ENCODE measurements at regions not wholly inside any gene's neighbourhood (a gene's known extent, or its start where the extent isn't known, plus 50 kb on each side); places are given as distances from the start of the nearest gene placed in this dataset.

GRCh38 chr2:239608723-239609122 lies 207.9 kb upstream of the HDAC4 start:
- H3K36me3 ChIP-seq (ENCODE audit: control insufficient read depth in 2 of 2, extremely low read depth in 1 of 2, insufficient read depth in 2 of 2, low read length in 2 of 2), result no peaks in the 10 kb centered on the region
- FAIRE-seq (no peak), DNase-seq (ENCODE audit: low read depth, low spot score) (no peak)
- H3K9me1 ChIP-seq (ENCODE audit: control insufficient read depth, extremely low read depth, insufficient read depth, low read length), result no peaks in the 10 kb centered on the region
- H3K27me3 ChIP-seq (ENCODE audit: control insufficient read depth, extremely low read depth, insufficient read depth, low read length), result no peaks in the 10 kb centered on the region
- no peaks in the 10 kb centered on the region for H3K9me3 ChIP-seq (ENCODE audit: control insufficient read depth, low read depth, low read length)
- H3K4me1 ChIP-seq (ENCODE audit: control insufficient read depth, extremely low read depth, insufficient read depth, low read length), result no peaks in the 10 kb centered on the region
- no peaks in the 10 kb centered on the region for H3K79me2 ChIP-seq (ENCODE audit: control insufficient read depth, insufficient read depth, low read length)
- H3K4me3 ChIP-seq (ENCODE audit: control insufficient read depth in 2 of 3, extremely low read depth in 1 of 3, insufficient read depth in 2 of 3, low read depth in 1 of 3, low read length in 3 of 3), result no peak overlapping the region
- H3K4me2 ChIP-seq (ENCODE audit: control insufficient read depth, extremely low read depth, insufficient read depth, low read depth, low read length), result no peak overlapping the region
- no peak overlapping the region for H3K27ac ChIP-seq (ENCODE audit: control insufficient read depth, insufficient read depth, low read length)
- H4K20me1 ChIP-seq (ENCODE audit: control insufficient read depth, extremely low read depth, insufficient read depth, low read length), result no peaks in the 10 kb centered on the region
- TF ChIP-seq EZH2 (IDR thresholded peaks at IDR 0.05; ENCODE audit: low read length) (no peak), CTCF (optimal IDR thresholded peaks at IDR 0.05 in 1 of 3, IDR thresholded peaks at IDR 0.05 in 1 of 3, conservative IDR thresholded peaks at IDR 0.05 in 1 of 3; ENCODE audit: extremely low read depth in 1 of 3, insufficient read depth in 2 of 3, low read length in 3 of 3) (no peak)
- dilution Hi-C loops (cut with MboI; ENCODE audit: extremely low pct_ligation_motif_present, low sequenced_read_pairs), result no loop called here
- no peak overlapping the region for H2AFZ ChIP-seq (ENCODE audit: control insufficient read depth, low read length)
- no peak overlapping the region for H3K9ac ChIP-seq (ENCODE audit: control insufficient read depth, extremely low read depth, insufficient read depth, low read length)

DNA sequence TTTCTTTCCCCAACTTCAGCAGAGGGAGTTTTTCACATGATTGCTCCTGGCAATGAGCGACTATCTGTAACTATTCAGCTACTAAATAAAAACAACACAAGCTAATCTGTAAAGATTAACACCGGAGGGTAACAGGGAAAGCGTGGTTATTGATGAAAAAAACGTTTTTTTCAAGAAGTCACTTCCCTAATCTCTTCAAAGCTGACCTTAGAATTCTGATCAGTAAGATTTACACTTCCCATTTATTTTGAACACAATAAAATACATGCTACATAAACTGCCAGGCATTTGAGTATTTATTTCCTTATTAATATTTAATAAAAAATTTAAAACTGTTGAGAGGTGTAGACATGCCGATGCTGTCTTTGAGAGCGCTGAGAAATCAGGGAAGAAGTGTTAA lies 207.4 kb upstream of the HDAC4 start:
- H3K27ac ChIP-seq (ENCODE audit: control insufficient read depth, insufficient read depth, low read length), result no peak overlapping the region
- no peak overlapping the region for H3K9ac ChIP-seq (ENCODE audit: control insufficient read depth, extremely low read depth, insufficient read depth, low read length)
- no peak overlapping the region for H3K4me2 ChIP-seq (ENCODE audit: control insufficient read depth, extremely low read depth, insufficient read depth, low read depth, low read length)
- no peaks in the 10 kb centered on the region for H3K9me1 ChIP-seq (ENCODE audit: control insufficient read depth, extremely low read depth, insufficient read depth, low read length)
- H3K4me3 ChIP-seq (ENCODE audit: control insufficient read depth in 2 of 3, extremely low read depth in 1 of 3, insufficient read depth in 2 of 3, low read depth in 1 of 3, low read length in 3 of 3), result no peak overlapping the region
- FAIRE-seq, result no peak
- no peaks in the 10 kb centered on the region for H4K20me1 ChIP-seq (ENCODE audit: control insufficient read depth, extremely low read depth, insufficient read depth, low read length)
- dilution Hi-C loops (cut with MboI; ENCODE audit: extremely low pct_ligation_motif_present, low sequenced_read_pairs), result no loop called here
- H3K4me1 ChIP-seq (ENCODE audit: control insufficient read depth, extremely low read depth, insufficient read depth, low read length), result no peaks in the 10 kb centered on the region
- no peak for TF ChIP-seq EZH2 (IDR thresholded peaks at IDR 0.05; ENCODE audit: low read length)
- no peak for TF ChIP-seq CTCF (optimal IDR thresholded peaks at IDR 0.05 in 1 of 3, IDR thresholded peaks at IDR 0.05 in 1 of 3, conservative IDR thresholded peaks at IDR 0.05 in 1 of 3; ENCODE audit: extremely low read depth in 1 of 3, insufficient read depth in 2 of 3, low read length in 3 of 3)
- no peaks in the 10 kb centered on the region for H3K36me3 ChIP-seq (ENCODE audit: control insufficient read depth in 2 of 2, extremely low read depth in 1 of 2, insufficient read depth in 2 of 2, low read length in 2 of 2)
- no peaks in the 10 kb centered on the region for H3K27me3 ChIP-seq (ENCODE audit: control insufficient read depth, extremely low read depth, insufficient read depth, low read length)
- no peak for DNase-seq (ENCODE audit: low read depth, low spot score)
- no peak overlapping the region for H2AFZ ChIP-seq (ENCODE audit: control insufficient read depth, low read length)
- no peaks in the 10 kb centered on the region for H3K9me3 ChIP-seq (ENCODE audit: control insufficient read depth, low read depth, low read length)
- H3K79me2 ChIP-seq (ENCODE audit: control insufficient read depth, insufficient read depth, low read length), result no peaks in the 10 kb centered on the region

All from keratinocyte (primary cell).